Activated CD4-positive, alpha-beta T cell treated with anti-CD3 and anti-CD28 coated beads for 36 hours (primary cell): ENCODE measurements at regions not wholly inside any gene's neighbourhood (a gene's known extent, or its start where the extent isn't known, plus 50 kb on each side); places are given as distances from the start of the nearest gene placed in this dataset.

Experiments used
- ATAC-seq: fragments of 200-7000 bp; cut with Tn5 transposase; one replicate; pipeline ENCODE4 v1.10.0; 2021; ENCODE audit warnings: mild to moderate bottlenecking, moderate library complexity
- CTCF ChIA-PET: fragments of 350-600 bp; sonication (Branson Sonifier 250); formaldehyde crosslinking; loops from one replicate; lab custom pipeline; 2021; ENCODE audit warnings: antibody characterized with exemption; lab: Charles Lee
- POLR2A ChIA-PET: fragments of 350-600 bp; sonication (Branson Sonifier 250); formaldehyde crosslinking; loops from one replicate; lab custom pipeline; 2021; ENCODE audit warnings: antibody characterized with exemption, inconsistent platforms; lab: Charles Lee
- DNase-seq: peaks from one replicate; pipeline ENCODE4 v3.0.0-alpha.2; 2020
- H3K27ac Mint-ChIP-seq: one replicate; pipeline ENCODE4 v1.8.0; 2021; ENCODE audit warnings: mixed read lengths
- H3K27me3 Mint-ChIP-seq: one replicate; pipeline ENCODE4 v1.8.0; 2021; ENCODE audit warnings: mixed read lengths
- H3K36me3 Mint-ChIP-seq: one replicate; pipeline ENCODE4 v1.8.0; 2021; ENCODE audit warnings: low read depth, mixed read lengths
- H3K4me1 Mint-ChIP-seq: one replicate; pipeline ENCODE4 v1.8.0; 2021; ENCODE audit warnings: mixed read lengths
- H3K4me3 Mint-ChIP-seq: one replicate; pipeline ENCODE4 v1.8.0; 2021; ENCODE audit warnings: mild to moderate bottlenecking, moderate library complexity, mixed read lengths
- H3K9me3 Mint-ChIP-seq: one replicate; pipeline ENCODE4 v1.8.0; 2021; ENCODE audit warnings: low read depth, mixed read lengths
- intact Hi-C, 2 experiments: fragments of 100-400 bp; cut with DNase I in 1 of 2; cut with micrococcal nuclease in 1 of 2; formaldehyde crosslinking; loops; one replicate each; pipeline versions ENCODE4 v1.14.2 to v1.15.1; 2022 to 2024; cut with DNase I, micrococcal nuclease

- H3K36me3 Mint-ChIP-seq: no peaks in the 10 kb centered on the region
- no peak overlapping the region for H3K4me3 Mint-ChIP-seq
- H3K27ac Mint-ChIP-seq: no peak overlapping the region
- no peak for ATAC-seq
- intact Hi-C loops: no loop called here
- no peaks in the 10 kb centered on the region for H3K4me1 Mint-ChIP-seq
- peaks cover 7% of the 10 kb centered on the region for H3K9me3 Mint-ChIP-seq
- peaks cover 6% of the 10 kb centered on the region for H3K27me3 Mint-ChIP-seq
- DNase-seq: no peak
- ChIA-PET CTCF (no interaction called here), POLR2A (no interaction called here)
Measured at GRCh38 chr9:135422341-135422944, 57.1 kb upstream of the PPP1R26 start.

- Mint-ChIP-seq H3K27ac (no peak overlapping the region), H3K4me3 (no peak overlapping the region), H3K36me3 (no peaks in the 10 kb centered on the region), H3K9me3 (peaks cover 10% of the 10 kb centered on the region), H3K4me1 (no peaks in the 10 kb centered on the region), H3K27me3 (peaks cover 8% of the 10 kb centered on the region)
- no peak for DNase-seq
- CTCF ChIA-PET: no interaction called here
- intact Hi-C loops: no loop called here
- ATAC-seq: no peak
- POLR2A ChIA-PET: no interaction called here
Measured at GRCh38 chr9:135423725-135424124, 55.9 kb upstream of the PPP1R26 start.
